Skeletal muscle tissue (tissue), 3 donors: ENCODE measurements at regions not wholly inside any gene's neighbourhood (a gene's known extent, or its start where the extent isn't known, plus 50 kb on each side); places are given as distances from the start of the nearest gene placed in this dataset.
"Not testable (repeated sequence)": the region's sequence is repeated elsewhere in the genome, so short reads cannot be mapped to it uniquely, and the experiment has no call there.

Source experiments
- H3K27ac ChIP-seq: one replicate; pipeline ENCODE4 v1.7.0; 2013; ENCODE audit warnings: mild to moderate bottlenecking, low read depth, low read length, inconsistent platforms
- H3K27me3 ChIP-seq, 3 donors: one replicate each; pipeline ENCODE4 v1.7.0; 2013; ENCODE audit warnings: low read length in 3 of 3; ENCODE audit not compliant: control insufficient read depth in 3 of 3, insufficient read depth in 3 of 3
- H3K36me3 ChIP-seq, 3 donors: one replicate each; pipeline ENCODE4 v1.7.0; 2013; ENCODE audit warnings: low read length in 3 of 3; ENCODE audit not compliant: control insufficient read depth in 3 of 3, insufficient read depth in 3 of 3
- H3K4me1 ChIP-seq, 3 donors: one replicate each; pipeline ENCODE4 v1.7.0; 2013; ENCODE audit warnings: low read length in 3 of 3, mild to moderate bottlenecking in 3 of 3; ENCODE audit not compliant: control insufficient read depth in 3 of 3, insufficient read depth in 3 of 3
- H3K4me3 ChIP-seq, 3 donors: one replicate each; pipeline ENCODE4 v1.7.0; 2013; ENCODE audit warnings: low read length in 3 of 3
- H3K9ac ChIP-seq, 3 donors: one replicate each; pipeline ENCODE4 v1.7.0; 2013; ENCODE audit warnings: low read length in 3 of 3, mild to moderate bottlenecking in 3 of 3, moderate library complexity in 2 of 3, low read depth in 1 of 3
- H3K9me3 ChIP-seq, 3 donors: one replicate each; pipeline ENCODE4 v1.7.0; 2013; ENCODE audit warnings: low read length in 3 of 3; ENCODE audit not compliant: control insufficient read depth in 3 of 3
- donor health status: Osteomylitis.

- Histone ChIP-seq H3K4me3 (no peak overlapping the region), H3K9ac (no peak overlapping the region), H3K4me1 (peaks cover 0 to 8% (median 2%) of the 10 kb centered on the region in 3 donors), H3K36me3 (no peaks in the 10 kb centered on the region), H3K27ac (no peak overlapping the region), H3K27me3 (no peaks in the 10 kb centered on the region), H3K9me3 (no peaks in the 10 kb centered on the region)
Measured at GRCh38 chr10:29771376-29771775, 136.6 kb upstream of the SVIL start.

- H3K27me3 ChIP-seq, H3K36me3 ChIP-seq, H3K4me3 ChIP-seq, H3K4me1 ChIP-seq, H3K27ac ChIP-seq, H3K9me3 ChIP-seq, H3K9ac ChIP-seq: not testable (repeated sequence)
Measured at GRCh38 chr10:29769277-29769676, 134.5 kb upstream of the SVIL start.

DNA sequence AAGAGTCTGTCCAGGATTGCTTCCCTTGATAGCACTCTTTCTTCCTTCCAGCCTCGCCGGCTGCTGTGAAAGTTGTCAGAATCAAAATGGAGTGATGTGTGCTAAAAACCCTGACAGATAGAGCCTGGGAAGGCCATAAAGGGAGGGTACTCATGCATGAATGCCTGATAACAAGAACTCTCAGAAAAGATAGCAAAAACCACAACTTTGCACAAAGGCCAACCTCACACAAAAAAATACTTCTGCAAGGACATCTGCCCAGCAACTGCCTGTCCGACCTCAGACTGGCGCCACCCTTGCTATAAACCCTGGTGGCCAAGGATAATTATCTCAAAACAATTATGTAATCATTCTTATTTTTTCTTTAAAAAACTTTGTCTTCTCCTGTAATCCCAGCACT is 133.2 kb upstream of the SVIL start:
- Histone ChIP-seq H3K9ac (no peak overlapping the region), H3K36me3 (no peaks in the 10 kb centered on the region), H3K27me3 (no peaks in the 10 kb centered on the region), H3K4me1 (no peaks in the 10 kb centered on the region), H3K27ac (no peak overlapping the region), H3K4me3 (no peak overlapping the region), H3K9me3 (no peaks in the 10 kb centered on the region)

DNA sequence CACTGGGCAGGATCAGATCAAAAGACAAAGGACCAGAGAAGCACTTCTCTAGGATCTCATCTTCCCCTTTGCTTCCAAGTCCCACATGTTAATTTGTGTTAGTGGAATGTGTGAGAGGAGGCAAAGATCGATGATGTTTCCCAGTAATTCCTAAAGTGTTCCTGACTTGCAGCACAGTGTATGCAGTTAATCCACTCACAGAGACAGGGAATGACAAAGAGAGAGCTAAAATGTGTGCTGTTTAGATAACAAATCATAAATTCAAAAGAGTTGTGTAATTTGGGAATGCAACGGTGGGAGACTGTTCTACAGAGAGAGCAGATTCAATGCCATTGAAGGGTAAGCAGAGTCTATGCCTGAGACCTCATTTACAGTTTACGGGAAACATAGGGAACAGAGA is 132.0 kb upstream of the SVIL start:
- no peak overlapping the region for H3K27ac ChIP-seq
- no peak overlapping the region for H3K4me3 ChIP-seq
- no peak overlapping the region for H3K9ac ChIP-seq
- H3K36me3 ChIP-seq, result no peaks in the 10 kb centered on the region
- H3K27me3 ChIP-seq, result no peaks in the 10 kb centered on the region
- no peaks in the 10 kb centered on the region for H3K4me1 ChIP-seq
- H3K9me3 ChIP-seq, result no peaks in the 10 kb centered on the region

GRCh38 chr10:29765330-29765729 is 130.6 kb upstream of the SVIL start:
- Histone ChIP-seq H3K4me3 (no peak overlapping the region), H3K36me3 (no peaks in the 10 kb centered on the region), H3K4me1 (no peaks in the 10 kb centered on the region), H3K27ac (no peak overlapping the region), H3K9ac (no peak overlapping the region), H3K9me3 (no peaks in the 10 kb centered on the region), H3K27me3 (no peaks in the 10 kb centered on the region)

DNA sequence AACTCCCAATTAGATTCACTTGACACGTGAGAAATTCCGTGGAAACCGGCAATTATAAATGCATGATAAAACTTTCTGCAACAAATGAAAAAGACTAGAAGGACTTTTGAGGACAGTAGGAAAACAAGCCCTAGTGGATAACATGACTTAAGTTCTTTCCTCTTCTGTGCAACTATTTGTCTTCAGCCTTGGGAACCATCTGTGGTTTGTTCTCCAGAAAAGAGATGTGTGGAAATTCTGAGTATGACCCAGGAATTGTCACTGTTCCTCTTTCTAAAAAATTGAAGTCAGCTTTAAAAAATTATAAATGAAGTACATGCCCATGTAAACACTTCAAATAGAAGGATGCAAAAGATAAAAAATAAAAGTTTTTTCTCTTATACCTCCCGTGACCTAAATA is 128.6 kb upstream of the SVIL start:
- Histone ChIP-seq H3K36me3 (no peaks in the 10 kb centered on the region), H3K4me1 (no peaks in the 10 kb centered on the region), H3K27me3 (no peaks in the 10 kb centered on the region), H3K9ac (no peak overlapping the region), H3K4me3 (no peak overlapping the region), H3K27ac (no peak overlapping the region), H3K9me3 (no peaks in the 10 kb centered on the region)

DNA sequence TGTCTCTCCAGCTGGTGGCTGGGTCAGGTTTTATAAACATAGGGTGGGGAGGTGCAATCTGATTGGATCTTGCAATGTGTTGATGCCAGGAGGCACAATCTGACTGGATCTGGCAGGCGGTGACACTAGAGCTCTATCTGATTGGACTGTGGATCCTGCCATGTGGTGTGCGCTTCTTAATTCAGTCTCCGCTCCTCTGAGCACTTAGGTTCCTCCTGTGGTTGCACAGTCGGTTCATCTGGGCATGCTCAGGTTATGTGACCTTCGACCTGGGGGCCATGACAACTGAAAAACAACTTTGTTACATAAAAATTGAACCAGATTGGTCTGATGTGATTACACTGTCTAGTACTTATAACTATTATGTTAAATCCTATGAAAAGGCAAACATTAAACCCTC is 127.1 kb upstream of the SVIL start:
- Histone ChIP-seq H3K4me1 (no peaks in the 10 kb centered on the region), H3K36me3 (no peaks in the 10 kb centered on the region), H3K9ac (no peak overlapping the region), H3K27ac (no peak overlapping the region), H3K9me3 (no peaks in the 10 kb centered on the region), H3K27me3 (no peaks in the 10 kb centered on the region), H3K4me3 (no peak overlapping the region)

- Histone ChIP-seq H3K9ac (no peak overlapping the region), H3K27me3 (no peaks in the 10 kb centered on the region), H3K4me1 (no peaks in the 10 kb centered on the region), H3K36me3 (no peaks in the 10 kb centered on the region), H3K27ac (no peak overlapping the region), H3K9me3 (no peaks in the 10 kb centered on the region), H3K4me3 (no peak overlapping the region)
Measured at GRCh38 chr10:29760138-29760900, 125.5 kb upstream of the SVIL start.

DNA sequence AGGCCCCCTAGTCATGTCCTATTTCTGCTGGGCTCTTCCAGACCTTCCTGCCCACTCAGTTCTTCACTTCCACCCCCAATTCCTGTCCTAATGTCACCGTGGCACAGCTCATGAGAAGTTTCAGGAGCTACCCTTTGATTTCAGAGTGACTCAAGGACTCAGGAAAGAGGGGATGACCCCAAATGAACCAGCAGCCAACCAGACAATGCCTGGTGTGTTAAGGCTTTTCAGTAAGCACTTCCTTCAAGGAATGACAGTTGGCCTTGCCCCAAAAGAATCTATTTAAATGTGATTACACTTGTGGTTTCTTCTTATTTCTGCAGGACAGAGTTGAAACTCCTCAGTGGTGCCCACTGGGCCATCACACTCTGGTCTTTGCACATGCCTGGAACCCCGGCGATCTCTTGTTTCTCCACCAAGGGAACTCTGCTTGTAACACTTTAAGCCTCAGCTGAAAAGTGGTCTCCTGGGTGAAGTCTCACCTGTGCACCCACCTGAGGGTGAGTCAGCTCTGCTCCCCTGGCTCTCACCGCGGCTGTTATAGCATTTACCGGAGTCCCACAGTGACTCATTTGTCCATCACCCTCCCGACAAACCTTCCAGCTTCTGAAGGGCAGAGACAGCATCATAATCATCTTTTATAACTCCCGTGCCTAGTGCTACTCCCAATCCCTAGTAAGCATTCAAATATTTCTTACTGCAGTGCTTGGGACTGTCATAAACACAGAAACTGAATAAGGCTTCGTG is 123.0 kb upstream of the SVIL start:
- Histone ChIP-seq H3K9ac (no peak overlapping the region), H3K4me3 (no peak overlapping the region), H3K27ac (no peak overlapping the region)

DNA sequence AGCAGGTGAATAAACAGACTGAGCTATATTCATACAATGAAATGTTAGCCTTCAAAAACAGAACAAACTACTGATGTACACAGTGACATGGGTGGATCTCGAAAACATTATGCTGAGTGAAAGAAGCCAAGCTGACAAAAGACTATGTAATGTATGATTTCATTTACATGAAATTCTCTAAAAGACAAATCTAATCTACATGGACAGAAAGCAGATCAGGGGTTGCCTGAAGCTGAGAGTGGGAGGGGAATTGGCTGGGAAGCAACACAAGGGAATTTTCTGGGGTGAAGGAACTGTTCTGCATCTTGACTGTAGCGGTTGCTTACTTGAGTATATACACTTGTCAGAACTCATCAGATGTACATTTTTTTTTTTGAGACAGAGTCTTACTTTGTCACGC is 121.7 kb upstream of the SVIL start:
- no peak overlapping the region for H3K27ac ChIP-seq

More for the DNA sequence above, 123.0 kb upstream of the SVIL start:
- H3K9me3 ChIP-seq, result no peaks in the 10 kb centered on the region
- no peaks in the 10 kb centered on the region for H3K36me3 ChIP-seq
- no peaks in the 10 kb centered on the region for H3K4me1 ChIP-seq
- no peaks in the 10 kb centered on the region for H3K27me3 ChIP-seq

More for the DNA sequence above, 121.7 kb upstream of the SVIL start:
- no peaks in the 10 kb centered on the region for H3K9me3 ChIP-seq
- H3K4me3 ChIP-seq, result no peak overlapping the region
- H3K9ac ChIP-seq, result no peak overlapping the region
- H3K27me3 ChIP-seq, result no peaks in the 10 kb centered on the region
- H3K4me1 ChIP-seq, result no peaks in the 10 kb centered on the region
- H3K36me3 ChIP-seq, result no peaks in the 10 kb centered on the region
